HepG2 (cell line): ENCODE measurements at regions not wholly inside any gene's neighbourhood (a gene's known extent, or its start where the extent isn't known, plus 50 kb on each side); places are given as distances from the start of the nearest gene placed in this dataset.

Source experiments
- ATAC-seq: fragments of 200-7000 bp; cut with Tn5 transposase; 3 replicates; pipeline ENCODE4 v1.9.1; 2020; ENCODE audit warnings: mild to moderate bottlenecking, moderate library complexity
- BruUV-seq: library from RNA; stranded (reverse); fragments of 400-500 nt; replicated peaks from 2 replicates; lab custom pipeline; 2021; lab: Mats Ljungman, UMichigan
- CTCF ChIA-PET: fragments of 300-600 bp; formaldehyde crosslinking; extraction: SDS; loops from one replicate; lab custom pipeline; 2021; ENCODE audit warnings: low total read pairs, inconsistent platforms, low intra/inter-chr PET ratio; lab: Yijun Ruan, JAX
- POLR2A ChIA-PET: fragments of 350-600 bp; sonication (Branson Sonifier 250); formaldehyde crosslinking; loops from one replicate; lab custom pipeline; 2020; ENCODE audit warnings: antibody characterized with exemption, inconsistent platforms; lab: Yijun Ruan, JAX
- DNase-seq: peaks from one replicate; pipeline ENCODE4 v3.0.0-alpha.2; 2015; ENCODE audit warnings: low spot score
- FAIRE-seq: peaks from 3 replicates; lab custom pipeline; 2011; peaks lifted over from hg19 to GRCh38; lab: Jason Lieb, UNC
- H2AFZ ChIP-seq: one replicate; pipeline ENCODE4 v1.6.1; 2011; ENCODE audit warnings: low read length, inconsistent platforms
- H3K27ac ChIP-seq: fragments of 300-600 bp; 3 replicates; pipeline ENCODE4 v1.8.0; 2011; ENCODE audit warnings: mixed run types, mild to moderate bottlenecking, mixed read lengths, low read length, inconsistent platforms; ENCODE audit not compliant: insufficient read depth; ENCODE audit errors: extremely low read length
- H3K27me3 ChIP-seq, 2 experiments: fragments of 200-600 bp in 1 of 2; 2 replicates in 1 of 2; 3 replicates in 1 of 2; pipeline versions ENCODE4 v1.6.0 to v1.8.0; 2011; ENCODE audit warnings: low read length in 2 of 2, mild to moderate bottlenecking in 2 of 2, moderate library complexity in 2 of 2, inconsistent platforms in 1 of 2; ENCODE audit not compliant: insufficient read depth in 2 of 2, control insufficient read depth in 1 of 2
- H3K36me3 ChIP-seq, 2 experiments: fragments of 200-600 bp in 1 of 2; replicated peaks in 1 of 2; 2 replicates in 1 of 2; 3 replicates in 1 of 2; pipeline versions ENCODE4 v1.5.1 to v1.8.0; 2011; ENCODE audit warnings: low read length in 2 of 2, inconsistent platforms in 1 of 2; ENCODE audit not compliant: insufficient read depth in 2 of 2, control insufficient read depth in 1 of 2
- H3K4me1 ChIP-seq: 2 replicates; pipeline ENCODE4 v1.5.1; 2012; ENCODE audit warnings: low read length, inconsistent platforms; ENCODE audit not compliant: insufficient read depth
- H3K4me2 ChIP-seq: 2 replicates; pipeline ENCODE4 v1.6.0; 2011; ENCODE audit warnings: low read depth, low read length, inconsistent platforms
- H3K4me3 ChIP-seq, 3 experiments: fragments of 200-600 bp in 1 of 3; sonication (generic), shearing (Covaris generic) in 1 of 3; replicated peaks in 1 of 3; 2 replicates each; pipeline ENCODE4 v1.5.1; 2011 to 2016; ENCODE audit warnings: low read length in 3 of 3, inconsistent platforms in 2 of 3, low read depth in 2 of 3, mild to moderate bottlenecking in 2 of 3, control low read depth in 1 of 3, mixed read lengths in 1 of 3; ENCODE audit not compliant: insufficient read depth in 1 of 3
- H3K79me2 ChIP-seq: one replicate; pipeline ENCODE4 v1.6.1; 2011; ENCODE audit warnings: low read length, inconsistent platforms; ENCODE audit not compliant: insufficient read depth
- H3K9ac ChIP-seq: 2 replicates; pipeline ENCODE4 v1.6.0; 2011; ENCODE audit warnings: mild to moderate bottlenecking, low read depth, low read length, inconsistent platforms; ENCODE audit not compliant: insufficient read depth
- H3K9me3 ChIP-seq: 2 replicates; pipeline ENCODE4 v1.5.1; 2012; ENCODE audit warnings: mild to moderate bottlenecking, low read length
- H4K20me1 ChIP-seq: 2 replicates; pipeline ENCODE4 v1.6.0; 2011; ENCODE audit warnings: inconsistent platforms, mild to moderate bottlenecking, low read length, moderate library complexity; ENCODE audit not compliant: insufficient read depth
- KLF16 ChIP-seq, 2 experiments: sonication (generic) in 1 of 2; formaldehyde crosslinking in 1 of 2; IDR thresholded peaks; 2 replicates each; pipeline versions ENCODE4 v1.6.1 to v1.8.0; 2016 to 2023; ENCODE audit warnings: missing genetic modification reagents in 2 of 2, missing compliant biosample characterization in 1 of 2
- SRSF9 ChIP-seq: fragments of 200-400 bp; formaldehyde crosslinking; IDR thresholded peaks from 2 replicates; pipeline ENCODE4 v1.6.1; 2018; ENCODE audit warnings: borderline replicate concordance, mild to moderate bottlenecking, low read depth, low read length; ENCODE audit not compliant: insufficient read depth, poor library complexity, severe bottlenecking
- ZFP82 ChIP-seq: sonication (generic); formaldehyde crosslinking; IDR thresholded peaks from 2 replicates; pipeline ENCODE4 v1.5.1; 2020; ENCODE audit warnings: mild to moderate bottlenecking, missing genetic modification reagents, borderline replicate concordance
- ZNF234 ChIP-seq: sonication (generic); formaldehyde crosslinking; conservative IDR thresholded peaks from 2 replicates; pipeline ENCODE4 v1.5.1; 2020; ENCODE audit warnings: mild to moderate bottlenecking, missing genetic modification reagents
- ZNF432 ChIP-seq: sonication (generic); formaldehyde crosslinking; IDR thresholded peaks from 2 replicates; pipeline ENCODE4 v1.5.0; 2020; ENCODE audit warnings: missing genetic modification reagents, mild to moderate bottlenecking, borderline replicate concordance
- ZNF879 ChIP-seq: sonication (generic); formaldehyde crosslinking; IDR thresholded peaks from 2 replicates; pipeline ENCODE4 v1.8.1; 2023; ENCODE audit warnings: missing genetic modification reagents
- WGBS: methylation state at CpG from one replicate; pipeline ENCODE4 v1.1.6; 2017; ENCODE audit warnings: low lambda C conversion rate; 5-methylcytosine and 5-hydroxymethylcytosine counted together
- in situ Hi-C: cut with HindIII; loops from 2 replicates; pipeline ENCODE4 v1.10.0; 2017; ENCODE audit warnings: low pct_unique_long_range_greater_than_20kb; ENCODE audit not compliant: extremely low pct_ligation_motif_present
- intact Hi-C: fragments of 100-400 bp; cut with micrococcal nuclease; formaldehyde crosslinking; loops from one replicate; pipeline ENCODE4 v1.10.0; 2022; ENCODE audit not compliant: unreplicated experiment
- TF ChIP-seq, protein P1 (sequence below): IDR thresholded peaks from 2 replicates; pipeline ENCODE4 v1.6.1; 2016; ENCODE audit warnings: mild to moderate bottlenecking
- TF ChIP-seq, protein P2 (sequence below): sonication (generic); formaldehyde crosslinking; IDR thresholded peaks from 2 replicates; pipeline ENCODE4 v1.4.0; 2020; ENCODE audit warnings: missing genetic modification reagents

GRCh38 chr7:3133811-3134385 is 90.2 kb upstream of the CARD11 start:
- no TSS peak for BruUV-seq
- no peaks in the 10 kb centered on the region for H3K4me1 ChIP-seq
- ATAC-seq (no peak), FAIRE-seq (no peak), DNase-seq (no peak)
- no peak overlapping the region for H3K9ac ChIP-seq
- 26% methylated on average over 8 of the region's 8 CpGs for WGBS
- ChIA-PET POLR2A (no interaction called here), CTCF (no interaction called here)
- no peak overlapping the region for H2AFZ ChIP-seq
- in situ Hi-C loops: no loop called here
- no peaks in the 10 kb centered on the region for H3K9me3 ChIP-seq
- H3K36me3 ChIP-seq: no peaks in the 10 kb centered on the region
- no peak overlapping the region for H3K27ac ChIP-seq
- intact Hi-C loops: no loop called here
- H3K27me3 ChIP-seq: no peaks in the 10 kb centered on the region
- H3K79me2 ChIP-seq: no peaks in the 10 kb centered on the region
- H3K4me3 ChIP-seq: no peak overlapping the region
- TF ChIP-seq ZFP82 (CRISPR knock-in tag): no peak
- TF ChIP-seq, protein P1, sequence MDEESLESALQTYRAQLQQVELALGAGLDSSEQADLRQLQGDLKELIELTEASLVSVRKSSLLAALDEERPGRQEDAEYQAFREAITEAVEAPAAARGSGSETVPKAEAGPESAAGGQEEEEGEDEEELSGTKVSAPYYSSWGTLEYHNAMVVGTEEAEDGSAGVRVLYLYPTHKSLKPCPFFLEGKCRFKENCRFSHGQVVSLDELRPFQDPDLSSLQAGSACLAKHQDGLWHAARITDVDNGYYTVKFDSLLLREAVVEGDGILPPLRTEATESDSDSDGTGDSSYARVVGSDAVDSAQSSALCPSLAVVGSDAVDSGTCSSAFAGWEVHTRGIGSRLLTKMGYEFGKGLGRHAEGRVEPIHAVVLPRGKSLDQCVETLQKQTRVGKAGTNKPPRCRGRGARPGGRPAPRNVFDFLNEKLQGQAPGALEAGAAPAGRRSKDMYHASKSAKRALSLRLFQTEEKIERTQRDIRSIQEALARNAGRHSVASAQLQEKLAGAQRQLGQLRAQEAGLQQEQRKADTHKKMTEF: no peak
- TF ChIP-seq SRSF9: no peak
- TF ChIP-seq ZNF879 (CRISPR knock-in tag): no peak
- no peak for TF ChIP-seq KLF16 (CRISPR knock-in tag; IDR thresholded peaks at IDR 0.05)
- no peak for TF ChIP-seq ZNF432 (CRISPR knock-in tag)
- TF ChIP-seq, protein P2, sequence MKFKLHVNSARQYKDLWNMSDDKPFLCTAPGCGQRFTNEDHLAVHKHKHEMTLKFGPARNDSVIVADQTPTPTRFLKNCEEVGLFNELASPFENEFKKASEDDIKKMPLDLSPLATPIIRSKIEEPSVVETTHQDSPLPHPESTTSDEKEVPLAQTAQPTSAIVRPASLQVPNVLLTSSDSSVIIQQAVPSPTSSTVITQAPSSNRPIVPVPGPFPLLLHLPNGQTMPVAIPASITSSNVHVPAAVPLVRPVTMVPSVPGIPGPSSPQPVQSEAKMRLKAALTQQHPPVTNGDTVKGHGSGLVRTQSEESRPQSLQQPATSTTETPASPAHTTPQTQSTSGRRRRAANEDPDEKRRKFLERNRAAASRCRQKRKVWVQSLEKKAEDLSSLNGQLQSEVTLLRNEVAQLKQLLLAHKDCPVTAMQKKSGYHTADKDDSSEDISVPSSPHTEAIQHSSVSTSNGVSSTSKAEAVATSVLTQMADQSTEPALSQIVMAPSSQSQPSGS: no peak
- TF ChIP-seq ZNF234 (CRISPR knock-in tag): no peak
- no peaks in the 10 kb centered on the region for H4K20me1 ChIP-seq
- H3K4me2 ChIP-seq: no peak overlapping the region
